Prostate gland (tissue), 2 donors: ENCODE measurements at regions not wholly inside any gene's neighbourhood (a gene's known extent, or its start where the extent isn't known, plus 50 kb on each side); places are given as distances from the start of the nearest gene placed in this dataset.

Experiments
- POLR2A ChIP-seq: fragments of 450-650 bp; IDR thresholded peaks from one replicate; pipeline ENCODE4 v1.6.1; 2016; ENCODE audit warnings: antibody characterized with exemption, mild to moderate bottlenecking
- POLR2AphosphoS5 ChIP-seq: sonication (generic); formaldehyde crosslinking; IDR thresholded peaks from one replicate; pipeline ENCODE4 v1.6.1; 2017; ENCODE audit warnings: antibody characterized with exemption
- TF ChIP-seq, protein P1 (sequence below), 4 experiments: fragments of 200-600 bp in 2 of 4; fragments of 450-650 bp in 2 of 4; sonication (generic) in 2 of 4; IDR thresholded peaks; 1 replicate in 3 of 4; 2 replicates in 1 of 4; pipeline ENCODE4 v1.5.1; 2016 to 2019; ENCODE audit warnings: antibody characterized with exemption in 4 of 4, mild to moderate bottlenecking in 2 of 4, moderate library complexity in 2 of 4

DNA sequence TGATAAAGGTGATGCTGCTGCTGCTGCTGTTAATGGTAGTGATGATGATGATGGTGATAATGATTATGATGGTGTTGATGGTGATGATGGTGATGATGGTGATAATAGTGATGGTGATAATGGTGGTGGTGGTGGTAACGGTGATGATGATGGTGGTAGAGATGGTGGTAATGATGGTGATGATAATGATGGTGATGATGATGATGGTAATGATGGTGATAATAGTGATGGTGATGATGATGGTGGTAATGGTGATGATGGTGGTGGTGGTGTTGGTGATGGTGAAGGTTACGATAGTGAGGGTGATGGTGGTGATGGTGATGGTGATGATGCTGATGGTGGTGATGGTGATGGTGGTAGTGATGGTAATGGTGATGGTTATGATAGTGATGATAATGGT is 132.3 kb downstream of the TFAP2C start:
- TF ChIP-seq, protein P1, sequence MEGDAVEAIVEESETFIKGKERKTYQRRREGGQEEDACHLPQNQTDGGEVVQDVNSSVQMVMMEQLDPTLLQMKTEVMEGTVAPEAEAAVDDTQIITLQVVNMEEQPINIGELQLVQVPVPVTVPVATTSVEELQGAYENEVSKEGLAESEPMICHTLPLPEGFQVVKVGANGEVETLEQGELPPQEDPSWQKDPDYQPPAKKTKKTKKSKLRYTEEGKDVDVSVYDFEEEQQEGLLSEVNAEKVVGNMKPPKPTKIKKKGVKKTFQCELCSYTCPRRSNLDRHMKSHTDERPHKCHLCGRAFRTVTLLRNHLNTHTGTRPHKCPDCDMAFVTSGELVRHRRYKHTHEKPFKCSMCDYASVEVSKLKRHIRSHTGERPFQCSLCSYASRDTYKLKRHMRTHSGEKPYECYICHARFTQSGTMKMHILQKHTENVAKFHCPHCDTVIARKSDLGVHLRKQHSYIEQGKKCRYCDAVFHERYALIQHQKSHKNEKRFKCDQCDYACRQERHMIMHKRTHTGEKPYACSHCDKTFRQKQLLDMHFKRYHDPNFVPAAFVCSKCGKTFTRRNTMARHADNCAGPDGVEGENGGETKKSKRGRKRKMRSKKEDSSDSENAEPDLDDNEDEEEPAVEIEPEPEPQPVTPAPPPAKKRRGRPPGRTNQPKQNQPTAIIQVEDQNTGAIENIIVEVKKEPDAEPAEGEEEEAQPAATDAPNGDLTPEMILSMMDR (IDR thresholded peaks at IDR 0.05): no peak
- no peak for TF ChIP-seq POLR2A
- TF ChIP-seq POLR2AphosphoS5: no peak
